ENCODE measurements at regions not wholly inside any gene's neighbourhood (a gene's known extent, or its start where the extent isn't known, plus 50 kb on each side); places are given as distances from the start of the nearest gene placed in this dataset.

DNA sequence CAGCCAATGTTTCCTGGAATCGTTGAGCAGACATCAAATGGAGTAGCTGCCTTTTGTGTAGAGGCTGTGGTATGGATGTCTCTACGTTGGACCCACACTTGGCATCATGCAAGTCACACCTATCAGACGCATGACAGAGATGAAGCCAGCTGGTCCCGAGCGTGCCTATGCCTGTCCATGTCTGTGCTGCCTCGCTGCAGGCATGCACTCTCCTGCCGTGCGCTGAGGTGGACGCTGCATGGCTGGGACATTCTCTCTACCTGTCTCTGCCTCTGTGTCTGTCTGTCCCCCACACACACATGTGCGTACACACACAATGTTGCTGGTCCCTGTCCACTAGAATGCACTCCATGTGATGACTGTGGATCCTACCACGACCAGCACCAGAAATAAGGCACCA, 514.2 kb upstream of the MYT1L start:
- no peaks in the 10 kb centered on the region for H3K27me3 ChIP-seq (replicated peaks; ENCODE audit: insufficient read depth)
- DNase-seq (ENCODE audit: low spot score) (no peak), ATAC-seq (ENCODE audit: insufficient number of reproducible peaks, low FRiP score, low read depth) (no peak)
- peaks cover 0 to 9% of the 10 kb centered on the region in 2 donors for H3K4me1 ChIP-seq (ENCODE audit: control insufficient read depth in 1 of 2, low read depth in 2 of 2)
- no peaks in the 10 kb centered on the region for H3K9me3 ChIP-seq
- no peaks in the 10 kb centered on the region for H3K36me3 ChIP-seq
- TF ChIP-seq, protein P1, sequence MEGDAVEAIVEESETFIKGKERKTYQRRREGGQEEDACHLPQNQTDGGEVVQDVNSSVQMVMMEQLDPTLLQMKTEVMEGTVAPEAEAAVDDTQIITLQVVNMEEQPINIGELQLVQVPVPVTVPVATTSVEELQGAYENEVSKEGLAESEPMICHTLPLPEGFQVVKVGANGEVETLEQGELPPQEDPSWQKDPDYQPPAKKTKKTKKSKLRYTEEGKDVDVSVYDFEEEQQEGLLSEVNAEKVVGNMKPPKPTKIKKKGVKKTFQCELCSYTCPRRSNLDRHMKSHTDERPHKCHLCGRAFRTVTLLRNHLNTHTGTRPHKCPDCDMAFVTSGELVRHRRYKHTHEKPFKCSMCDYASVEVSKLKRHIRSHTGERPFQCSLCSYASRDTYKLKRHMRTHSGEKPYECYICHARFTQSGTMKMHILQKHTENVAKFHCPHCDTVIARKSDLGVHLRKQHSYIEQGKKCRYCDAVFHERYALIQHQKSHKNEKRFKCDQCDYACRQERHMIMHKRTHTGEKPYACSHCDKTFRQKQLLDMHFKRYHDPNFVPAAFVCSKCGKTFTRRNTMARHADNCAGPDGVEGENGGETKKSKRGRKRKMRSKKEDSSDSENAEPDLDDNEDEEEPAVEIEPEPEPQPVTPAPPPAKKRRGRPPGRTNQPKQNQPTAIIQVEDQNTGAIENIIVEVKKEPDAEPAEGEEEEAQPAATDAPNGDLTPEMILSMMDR (IDR thresholded peaks at IDR 0.05), result no peak
- no peak overlapping the region for H3K27ac ChIP-seq
- H3K4me3 ChIP-seq, result no peak overlapping the region

DNA sequence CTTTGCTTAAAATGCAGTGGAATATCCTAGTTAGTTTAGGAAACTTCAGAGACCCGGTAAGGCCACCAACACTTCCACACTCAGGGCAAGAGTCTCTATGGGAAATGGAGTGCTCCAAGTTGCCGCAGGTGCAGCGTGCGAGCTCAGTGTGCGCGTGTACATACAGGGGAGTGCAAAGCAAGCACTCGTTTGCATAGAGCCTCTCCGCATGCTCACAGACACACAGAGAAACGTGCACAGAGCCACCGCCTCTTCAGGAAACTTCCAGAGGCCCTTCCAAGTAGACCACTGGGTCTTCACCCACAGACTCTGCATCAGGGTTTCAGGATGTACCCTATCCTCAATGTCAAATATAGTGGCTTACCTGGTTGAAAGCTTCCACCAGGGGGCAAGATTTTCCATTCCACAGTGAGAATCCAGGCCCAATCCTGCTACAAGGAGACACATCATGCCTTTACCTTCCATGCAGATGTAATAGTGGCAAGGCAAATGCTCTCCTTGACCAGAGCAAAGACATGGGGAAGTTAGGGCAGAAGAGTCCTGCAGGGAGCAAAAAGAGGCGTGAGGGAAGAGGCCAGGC, 513.0 kb upstream of the MYT1L start:
- no peak for DNase-seq (ENCODE audit: low spot score)
- H3K9me3 ChIP-seq, result no peaks in the 10 kb centered on the region
- peaks cover 0 to 19% of the 10 kb centered on the region in 2 donors for H3K4me1 ChIP-seq (ENCODE audit: control insufficient read depth in 1 of 2, low read depth in 2 of 2)
- no peak overlapping the region for H3K4me3 ChIP-seq
- H3K27me3 ChIP-seq (replicated peaks; ENCODE audit: insufficient read depth), result no peaks in the 10 kb centered on the region
- no peaks in the 10 kb centered on the region for H3K36me3 ChIP-seq
- TF ChIP-seq, protein P1 (IDR thresholded peaks at IDR 0.05), result no peak
- ATAC-seq (ENCODE audit: insufficient number of reproducible peaks, low FRiP score, low read depth), result no peak
- no peak overlapping the region for H3K27ac ChIP-seq

DNA sequence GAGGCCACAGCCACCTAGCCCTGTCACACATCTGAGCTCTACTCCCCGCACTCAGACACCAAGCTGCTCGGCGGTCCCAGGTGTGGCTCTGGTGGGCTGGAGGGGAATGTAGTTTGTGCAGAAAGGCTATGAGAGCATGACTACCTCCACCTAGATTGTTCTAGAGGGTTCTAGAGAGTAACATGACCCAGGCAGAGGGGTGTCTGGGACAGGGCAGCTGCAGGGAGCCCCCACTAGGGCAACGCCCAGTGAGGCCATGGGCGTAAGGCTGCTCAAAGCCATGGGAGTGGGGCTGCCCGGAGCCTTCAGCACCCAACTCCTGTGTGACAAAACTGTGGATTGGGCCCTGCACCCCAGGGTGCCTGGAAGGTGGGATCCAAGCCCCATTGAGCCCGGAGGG, 511.4 kb upstream of the MYT1L start:
- DNase-seq (ENCODE audit: low spot score) (no peak), ATAC-seq (ENCODE audit: insufficient number of reproducible peaks, low FRiP score, low read depth) (no peak)
- Histone ChIP-seq H3K4me3 (no peak overlapping the region), H3K36me3 (no peaks in the 10 kb centered on the region), H3K9me3 (no peaks in the 10 kb centered on the region), H3K27ac (no peak overlapping the region), H3K4me1 (ENCODE audit: control insufficient read depth in 1 of 2, low read depth in 2 of 2) (peaks cover 0 to 19% of the 10 kb centered on the region in 2 donors), H3K27me3 (replicated peaks; ENCODE audit: insufficient read depth) (no peaks in the 10 kb centered on the region)
- TF ChIP-seq, protein P1 (IDR thresholded peaks at IDR 0.05), result no peak

DNA sequence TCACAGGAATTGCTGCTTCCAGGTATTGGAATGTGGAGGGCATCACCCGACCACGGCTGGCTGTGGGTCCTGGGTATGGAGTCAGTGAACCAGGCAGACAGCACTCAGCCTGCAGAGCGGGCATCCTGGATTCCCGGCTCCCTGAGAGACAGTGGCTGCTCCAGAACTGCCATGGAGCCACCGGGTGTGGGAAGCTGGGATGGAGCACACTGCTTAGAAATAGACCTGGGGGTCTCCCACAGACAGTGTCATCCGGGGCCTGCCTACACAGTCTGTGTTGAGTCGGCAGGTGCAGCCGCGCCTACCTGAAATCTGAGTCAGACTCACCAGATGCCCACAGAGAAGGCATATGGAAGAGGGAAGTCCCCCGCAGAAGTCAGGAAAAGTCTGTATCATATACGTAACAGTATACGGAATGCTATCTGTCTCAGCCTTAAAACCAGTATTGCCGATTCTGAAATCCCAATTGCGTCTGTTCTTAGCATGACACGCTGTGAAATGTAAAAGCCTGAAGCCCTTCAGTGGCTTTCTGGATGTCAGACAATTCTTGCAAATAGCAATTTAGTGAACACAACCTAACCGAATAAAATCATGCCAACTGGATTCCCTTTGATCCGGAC, 509.7 kb upstream of the MYT1L start:
- no peak overlapping the region for H3K27ac ChIP-seq
- TF ChIP-seq, protein P1 (IDR thresholded peaks at IDR 0.05), result no peak
- no peaks in the 10 kb centered on the region for H3K27me3 ChIP-seq (replicated peaks; ENCODE audit: insufficient read depth)
- DNase-seq (ENCODE audit: low spot score), result no peak
- no peak for ATAC-seq (ENCODE audit: insufficient number of reproducible peaks, low FRiP score, low read depth)
- peaks cover 0 to 9% of the 10 kb centered on the region in 2 donors for H3K4me1 ChIP-seq (ENCODE audit: control insufficient read depth in 1 of 2, low read depth in 2 of 2)
- no peaks in the 10 kb centered on the region for H3K36me3 ChIP-seq
- no peaks in the 10 kb centered on the region for H3K9me3 ChIP-seq
- H3K4me3 ChIP-seq, result no peak overlapping the region

DNA sequence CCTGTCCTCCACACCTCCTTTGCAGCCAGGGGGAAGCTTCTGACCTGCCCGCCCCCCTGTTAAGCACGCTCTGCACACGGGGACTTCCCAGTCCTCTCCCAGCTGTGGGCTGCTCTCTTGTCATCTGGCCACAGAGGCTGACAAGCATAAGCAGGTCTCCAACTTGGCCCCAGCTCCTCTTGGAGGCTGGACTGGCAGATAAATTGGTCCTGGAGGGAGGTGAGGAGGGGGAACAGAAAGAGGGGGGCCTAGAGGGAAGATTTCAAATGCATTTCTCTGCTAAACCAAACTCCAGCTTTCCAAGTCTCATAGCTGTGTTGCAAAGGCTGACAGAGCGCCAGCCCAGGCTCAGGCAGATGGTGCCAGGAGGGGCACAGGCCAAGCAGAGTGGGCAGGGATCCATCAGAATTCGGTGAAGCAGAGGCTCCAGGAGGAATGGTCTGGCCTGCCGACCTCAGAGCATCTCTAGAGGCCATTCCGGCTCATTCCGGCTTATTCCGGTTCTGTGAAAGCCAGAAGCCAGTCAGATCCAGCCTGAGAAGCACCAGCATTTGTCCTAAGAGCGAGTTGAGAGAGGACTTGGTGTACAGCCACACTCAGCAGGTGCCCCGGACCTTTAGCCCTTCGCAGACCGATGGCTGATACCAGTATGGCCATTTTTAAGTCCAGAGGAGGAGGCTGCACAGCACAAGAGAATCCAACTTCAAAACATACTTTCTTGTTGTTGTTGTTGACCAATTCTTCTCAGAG, 508.9 kb upstream of the MYT1L start:
- Histone ChIP-seq H3K27me3 (replicated peaks; ENCODE audit: insufficient read depth) (no peaks in the 10 kb centered on the region), H3K4me1 (ENCODE audit: control insufficient read depth in 1 of 2, low read depth in 2 of 2) (peaks cover 0 to 9% of the 10 kb centered on the region in 2 donors), H3K27ac (no peak overlapping the region), H3K9me3 (no peaks in the 10 kb centered on the region), H3K36me3 (no peaks in the 10 kb centered on the region), H3K4me3 (no peak overlapping the region)
- ATAC-seq (ENCODE audit: insufficient number of reproducible peaks, low FRiP score, low read depth) (no peak), DNase-seq (ENCODE audit: low spot score) (no peak)
- TF ChIP-seq, protein P1 (IDR thresholded peaks at IDR 0.05), result no peak
